GM12872 (cell line): ENCODE measurements at regions not wholly inside any gene's neighbourhood (a gene's known extent, or its start where the extent isn't known, plus 50 kb on each side); places are given as distances from the start of the nearest gene placed in this dataset.

Experiments
- TF ChIP-seq, protein P1 (sequence below): IDR thresholded peaks from 3 replicates; pipeline ENCODE4 v1.5.1; 2011; ENCODE audit warnings: low read depth, mild to moderate bottlenecking, low read length, moderate library complexity; ENCODE audit not compliant: insufficient read depth

DNA sequence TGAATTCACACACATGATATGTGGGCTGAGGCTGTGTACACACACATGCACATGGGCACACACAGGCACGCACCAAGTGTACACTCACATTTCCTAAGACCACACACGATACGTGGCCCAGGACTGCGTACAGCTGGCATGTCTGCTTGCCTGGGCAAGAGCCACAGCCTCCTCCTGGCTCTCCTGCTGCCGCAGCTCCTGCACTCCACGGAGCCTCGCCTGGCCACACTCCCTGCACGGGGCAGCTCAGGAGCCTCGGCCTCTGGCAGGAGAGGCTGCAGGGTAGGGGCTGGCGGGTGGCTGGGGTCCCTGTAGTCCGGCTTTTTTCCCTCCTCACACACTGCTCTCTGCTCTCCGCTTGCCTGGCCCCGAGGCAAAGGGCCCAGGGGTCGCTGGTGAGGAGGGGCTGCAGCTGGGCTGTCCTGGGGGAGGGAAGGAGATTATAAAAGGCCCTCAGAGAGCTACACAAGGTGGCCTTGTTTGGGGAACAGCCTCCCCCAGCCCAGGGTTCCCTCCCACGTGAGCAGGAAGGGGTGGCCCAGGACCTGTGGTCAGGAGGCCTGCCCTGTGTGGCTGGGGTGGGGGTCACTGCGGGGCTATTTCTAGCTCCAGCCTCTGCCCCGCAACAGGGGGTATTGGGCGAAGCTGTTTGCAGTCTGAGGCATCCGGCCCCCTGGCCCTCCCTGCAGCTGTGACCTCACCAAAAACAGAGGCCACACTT lies 89.0 kb upstream of the SFSWAP start:
- TF ChIP-seq, protein P1, sequence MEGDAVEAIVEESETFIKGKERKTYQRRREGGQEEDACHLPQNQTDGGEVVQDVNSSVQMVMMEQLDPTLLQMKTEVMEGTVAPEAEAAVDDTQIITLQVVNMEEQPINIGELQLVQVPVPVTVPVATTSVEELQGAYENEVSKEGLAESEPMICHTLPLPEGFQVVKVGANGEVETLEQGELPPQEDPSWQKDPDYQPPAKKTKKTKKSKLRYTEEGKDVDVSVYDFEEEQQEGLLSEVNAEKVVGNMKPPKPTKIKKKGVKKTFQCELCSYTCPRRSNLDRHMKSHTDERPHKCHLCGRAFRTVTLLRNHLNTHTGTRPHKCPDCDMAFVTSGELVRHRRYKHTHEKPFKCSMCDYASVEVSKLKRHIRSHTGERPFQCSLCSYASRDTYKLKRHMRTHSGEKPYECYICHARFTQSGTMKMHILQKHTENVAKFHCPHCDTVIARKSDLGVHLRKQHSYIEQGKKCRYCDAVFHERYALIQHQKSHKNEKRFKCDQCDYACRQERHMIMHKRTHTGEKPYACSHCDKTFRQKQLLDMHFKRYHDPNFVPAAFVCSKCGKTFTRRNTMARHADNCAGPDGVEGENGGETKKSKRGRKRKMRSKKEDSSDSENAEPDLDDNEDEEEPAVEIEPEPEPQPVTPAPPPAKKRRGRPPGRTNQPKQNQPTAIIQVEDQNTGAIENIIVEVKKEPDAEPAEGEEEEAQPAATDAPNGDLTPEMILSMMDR = no peak

DNA sequence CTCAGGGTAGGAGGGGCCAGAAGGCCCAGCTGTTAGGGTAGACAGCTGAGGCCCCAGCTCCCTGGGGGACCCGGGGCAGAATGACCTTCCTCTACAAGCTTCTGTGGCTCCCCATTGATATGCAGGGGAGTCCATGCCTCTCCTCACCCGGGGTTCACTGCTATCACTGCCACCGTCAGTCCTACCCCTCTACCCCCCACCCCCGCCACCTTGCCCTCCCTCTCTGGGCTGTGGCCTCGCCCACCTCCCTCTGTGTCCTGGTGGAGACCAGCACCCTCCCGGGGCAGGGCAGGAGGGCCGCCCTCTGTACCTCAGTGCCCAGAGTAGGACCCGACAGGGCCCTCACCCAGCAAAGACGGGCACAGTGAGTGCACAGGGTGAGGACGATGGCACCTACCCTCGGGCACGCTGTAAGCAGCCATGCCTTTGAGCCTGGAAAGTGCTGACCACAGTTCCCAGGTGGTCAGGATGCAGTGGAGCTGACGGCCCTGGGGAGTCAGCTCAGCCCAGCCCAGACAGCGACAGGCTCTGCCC lies 88.4 kb upstream of the SFSWAP start:
- TF ChIP-seq, protein P1 = no peak

DNA sequence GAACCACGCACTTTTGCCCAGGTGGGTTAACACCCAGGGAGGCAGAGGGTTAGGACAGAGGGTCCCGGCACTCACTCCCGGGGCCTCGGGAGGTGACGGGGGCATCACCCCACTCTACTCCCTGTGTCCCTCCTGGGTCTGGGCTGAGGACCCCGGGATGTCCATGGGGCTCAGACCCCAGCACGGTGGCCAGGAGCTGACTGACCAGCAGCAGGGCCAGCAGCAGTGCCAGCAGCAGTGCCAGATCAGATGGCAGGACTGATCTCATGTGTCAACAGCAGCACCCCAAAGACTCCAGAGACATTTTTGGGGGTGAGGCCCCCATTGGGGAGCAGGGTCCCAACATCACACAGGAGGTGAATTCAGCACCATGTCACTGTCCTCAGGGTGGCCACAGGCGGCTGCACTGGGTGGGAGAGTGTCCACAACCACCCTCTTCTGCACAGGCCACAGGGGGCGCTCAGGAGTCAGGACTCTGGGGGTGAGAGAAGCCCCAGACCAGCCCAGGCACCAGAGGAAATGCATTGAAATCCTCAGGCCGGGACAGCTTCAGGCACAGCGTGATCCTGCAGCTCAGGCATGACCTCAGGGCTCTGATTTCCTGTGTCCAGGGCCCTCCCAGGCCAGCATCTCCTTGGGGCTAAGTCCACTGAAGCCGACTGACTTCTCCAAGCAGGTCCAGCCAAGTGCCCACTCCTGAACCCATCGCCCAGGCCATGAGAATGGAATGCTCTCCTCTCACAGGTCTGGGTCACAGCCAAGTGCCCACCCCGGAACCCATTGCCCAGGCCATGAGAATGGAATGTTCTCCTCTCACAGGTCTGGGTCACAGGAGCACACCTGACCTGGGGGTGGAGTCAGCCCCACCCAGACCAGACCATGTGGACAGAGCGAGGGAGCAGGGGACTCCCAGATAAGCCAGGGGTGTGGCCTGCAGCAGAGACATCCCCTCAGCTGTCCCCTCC lies 87.2 kb upstream of the SFSWAP start:
- TF ChIP-seq, protein P1 = peak; percentile 45; the same call in 2 of the 3 replicates

DNA sequence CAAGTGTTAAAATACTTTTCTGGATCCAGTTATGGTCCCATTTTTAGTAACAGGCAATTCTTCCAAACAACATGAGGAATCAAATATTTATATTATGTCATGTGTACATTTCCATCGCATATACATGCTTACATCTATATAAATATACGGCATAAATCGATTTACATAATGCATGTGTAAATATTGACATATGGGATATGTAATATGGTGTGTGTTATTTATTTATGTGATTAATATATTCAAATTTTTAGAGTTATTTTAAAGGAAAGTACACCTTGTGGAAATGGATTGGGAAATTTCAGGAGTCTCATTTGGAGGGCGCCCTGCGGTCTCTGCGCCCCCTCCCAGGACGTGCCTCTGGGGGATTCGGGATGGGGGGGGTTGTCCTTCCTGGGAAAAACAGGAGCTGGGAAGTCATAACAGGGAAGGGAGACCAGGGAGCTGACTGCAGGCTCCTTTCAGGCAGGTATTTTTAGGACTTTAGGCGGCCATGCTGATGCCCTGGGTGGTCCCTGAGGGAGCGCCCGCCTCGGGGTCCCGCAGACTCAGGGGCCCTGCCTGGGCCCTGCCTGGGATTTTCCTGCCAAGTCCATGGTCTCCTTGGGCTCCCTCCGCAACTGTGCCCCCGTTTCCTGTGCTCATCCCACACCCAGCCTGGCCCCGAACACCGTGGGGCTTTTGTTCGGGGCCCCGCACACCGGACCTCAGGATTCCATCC lies 82.7 kb upstream of the SFSWAP start:
- TF ChIP-seq, protein P1 = no peak

DNA sequence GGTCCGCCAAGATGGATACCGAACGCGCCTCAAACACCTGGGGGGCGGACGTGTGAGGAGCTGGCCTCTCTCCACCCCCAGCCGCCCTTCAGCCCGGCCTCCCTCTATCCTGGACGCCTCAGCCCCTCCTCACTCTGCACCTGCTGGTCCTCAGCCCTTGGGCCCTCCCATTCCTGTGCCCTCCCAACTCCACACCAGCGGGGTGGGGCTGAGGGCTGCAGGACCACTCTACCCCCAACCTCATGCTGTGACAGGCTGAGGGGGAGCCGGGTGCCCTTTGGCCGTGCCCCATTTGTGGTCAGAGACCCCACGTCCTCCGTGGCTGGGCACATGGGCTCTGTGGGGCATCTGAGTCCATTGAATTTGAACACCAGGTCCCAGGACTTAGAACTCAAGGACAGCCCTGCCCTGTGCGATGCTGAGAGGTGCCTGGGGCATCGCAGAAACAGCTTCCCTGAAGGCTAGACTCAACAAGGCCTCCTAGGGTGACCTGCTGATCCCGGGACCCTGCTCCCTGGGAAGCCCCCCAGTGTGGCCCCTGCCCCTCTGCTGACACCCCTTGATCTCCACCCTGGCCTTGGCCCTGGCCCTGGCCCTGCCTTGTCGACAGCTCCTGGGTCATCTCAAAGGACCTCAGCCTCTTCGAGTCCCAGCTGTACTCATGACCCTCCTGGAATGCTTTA lies 82.0 kb upstream of the SFSWAP start:
- TF ChIP-seq, protein P1 = no peak

DNA sequence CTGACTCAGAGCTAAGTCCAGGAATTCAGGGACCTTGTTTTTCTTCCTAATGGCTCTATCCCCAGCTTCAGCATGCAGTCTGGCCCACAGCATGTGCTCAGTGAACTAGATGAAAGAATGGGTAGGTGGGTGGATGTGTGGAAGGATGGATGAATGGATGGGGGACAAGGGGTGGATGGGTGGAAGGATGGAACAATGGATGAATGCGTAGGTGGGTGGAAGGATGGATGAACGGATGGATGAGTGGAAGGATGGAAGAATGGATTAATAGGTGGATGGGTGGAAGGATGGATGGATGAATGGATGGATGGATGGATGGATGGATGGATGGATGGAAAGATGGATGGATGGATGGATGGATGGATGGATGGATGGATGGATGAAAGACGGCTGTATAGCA lies 79.7 kb upstream of the SFSWAP start:
- TF ChIP-seq, protein P1 = no peak

DNA sequence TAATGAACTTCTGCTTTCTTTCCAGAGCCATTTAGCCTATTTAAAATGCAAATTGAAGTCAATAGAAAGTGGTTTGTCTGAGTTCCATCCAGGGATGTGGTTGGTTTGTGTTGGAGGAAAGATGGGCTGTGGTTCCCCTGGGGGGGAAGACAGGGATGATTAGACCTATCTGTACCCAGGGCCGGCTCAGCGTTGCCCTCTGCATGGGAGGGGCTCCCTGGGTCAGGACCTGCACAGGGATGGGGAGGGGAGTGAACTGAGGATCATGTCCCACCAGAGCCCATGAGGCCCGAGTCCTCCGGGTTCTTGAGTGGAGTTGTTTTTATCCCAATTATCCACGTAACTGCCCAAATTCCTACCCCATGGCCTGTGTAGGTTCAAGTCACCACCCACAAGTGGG lies 76.9 kb upstream of the SFSWAP start:
- TF ChIP-seq, protein P1 = no peak
